ENCODE measurements at regions not wholly inside any gene's neighbourhood (a gene's known extent, or its start where the extent isn't known, plus 50 kb on each side); places are given as distances from the start of the nearest gene placed in this dataset.

DNA sequence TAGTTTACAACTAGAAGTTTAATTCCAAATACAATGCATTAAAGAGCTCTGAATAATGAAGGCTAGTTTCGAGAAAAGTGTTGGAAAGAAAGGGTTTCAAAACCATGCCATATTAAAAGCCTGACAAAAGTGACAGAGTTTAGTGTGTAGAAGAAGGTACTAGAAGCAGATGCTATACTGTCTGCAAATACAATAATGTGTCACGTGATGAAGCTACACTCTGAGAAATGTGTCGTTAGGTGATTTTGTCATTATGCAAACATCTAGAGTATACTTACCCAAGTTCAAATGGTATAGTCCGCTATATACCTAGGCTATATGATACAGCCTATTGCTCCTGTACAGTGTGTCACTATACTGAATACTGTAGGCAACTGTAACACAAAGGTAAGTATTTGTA is 494.1 kb downstream of the TLE1 start:
- intact Hi-C loops (cut with micrococcal nuclease), result no loop called here

GRCh38 chr9:81193362-81194339 is 495.7 kb downstream of the TLE1 start:
- intact Hi-C loops (cut with micrococcal nuclease), result no loop called here

DNA sequence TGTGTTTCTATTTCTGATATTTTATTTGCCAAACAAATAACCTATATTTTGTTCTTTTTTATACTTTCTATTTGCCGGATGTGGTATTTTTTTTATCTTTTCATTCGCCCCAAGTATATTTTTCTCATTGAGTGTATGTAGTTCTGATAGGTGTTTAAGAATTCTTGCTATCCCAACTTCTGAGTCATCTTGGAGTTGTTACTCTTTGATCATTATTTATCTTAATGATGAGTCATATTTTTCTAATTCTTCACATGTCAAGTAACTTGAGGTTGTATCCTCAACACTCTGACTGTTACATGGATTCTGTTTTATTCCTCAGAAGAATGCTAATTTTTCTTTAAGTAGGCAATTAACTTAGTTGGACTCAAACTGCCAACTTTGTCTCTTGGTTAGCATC is 498.1 kb downstream of the TLE1 start:
- intact Hi-C loops (cut with micrococcal nuclease), result no loop called here

DNA sequence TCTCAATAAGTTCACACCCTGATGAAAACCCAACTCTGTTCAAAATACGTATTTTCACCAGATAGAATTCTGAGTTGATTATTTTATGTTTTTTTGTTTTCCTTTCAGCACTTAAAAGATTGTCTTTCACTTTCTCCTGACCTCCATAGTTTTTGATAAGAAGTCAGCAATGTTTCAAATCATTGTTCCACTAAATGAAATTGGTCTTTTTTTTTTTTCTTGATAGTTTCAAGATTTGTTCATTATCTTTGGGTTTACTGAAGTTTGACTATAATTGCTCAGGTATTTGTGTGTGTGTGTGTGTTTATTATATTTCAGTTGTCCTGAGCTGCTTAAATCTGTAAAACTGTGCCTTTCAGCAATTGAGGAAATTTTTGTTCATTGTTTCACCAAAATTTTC is 498.7 kb downstream of the TLE1 start:
- intact Hi-C loops (cut with micrococcal nuclease), result no loop called here

DNA sequence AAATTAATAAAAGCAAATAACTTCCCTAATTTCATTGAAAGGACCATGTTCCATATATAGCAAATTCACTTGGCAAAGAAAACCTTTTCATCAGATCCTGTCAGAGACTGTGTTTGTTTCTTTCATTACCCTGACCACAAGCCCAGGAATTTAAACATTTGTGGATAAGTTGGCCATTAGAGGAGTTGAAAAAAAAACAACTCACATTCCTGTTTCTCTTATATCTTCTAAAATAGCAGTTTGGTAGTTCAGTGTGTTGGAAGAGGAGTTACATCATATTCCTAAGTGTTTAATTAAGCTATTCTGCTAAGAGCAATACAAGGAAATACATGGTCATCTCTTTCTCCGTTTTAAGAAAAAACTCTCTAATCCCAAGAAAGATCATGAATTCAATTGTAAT is 505.6 kb downstream of the TLE1 start:
- intact Hi-C loops (cut with micrococcal nuclease), result no loop called here

- intact Hi-C loops (cut with micrococcal nuclease), result no loop called here
These were observed 506.9 kb downstream of the TLE1 start for GRCh38 chr9:81182431-81182830.

DNA sequence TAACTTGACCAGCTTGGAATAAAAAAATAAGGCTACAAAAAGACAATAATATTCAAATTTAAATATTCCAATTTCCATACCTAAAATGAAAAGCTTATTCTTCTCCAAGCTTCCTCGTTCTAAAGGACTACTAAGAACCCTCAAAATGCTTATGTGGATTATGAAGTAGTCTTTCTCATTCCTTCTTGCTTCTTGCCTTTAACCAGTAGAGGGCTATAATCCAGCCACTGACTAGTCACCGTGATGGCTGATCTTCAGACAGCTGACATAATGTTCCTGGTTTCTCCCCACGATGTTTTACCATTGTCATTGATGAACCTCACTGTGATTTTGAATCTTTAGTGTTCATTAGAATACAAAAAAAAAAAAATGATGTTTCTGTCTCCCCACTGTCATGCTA is 515.3 kb downstream of the TLE1 start:
- intact Hi-C loops (cut with micrococcal nuclease), result no loop called here

DNA sequence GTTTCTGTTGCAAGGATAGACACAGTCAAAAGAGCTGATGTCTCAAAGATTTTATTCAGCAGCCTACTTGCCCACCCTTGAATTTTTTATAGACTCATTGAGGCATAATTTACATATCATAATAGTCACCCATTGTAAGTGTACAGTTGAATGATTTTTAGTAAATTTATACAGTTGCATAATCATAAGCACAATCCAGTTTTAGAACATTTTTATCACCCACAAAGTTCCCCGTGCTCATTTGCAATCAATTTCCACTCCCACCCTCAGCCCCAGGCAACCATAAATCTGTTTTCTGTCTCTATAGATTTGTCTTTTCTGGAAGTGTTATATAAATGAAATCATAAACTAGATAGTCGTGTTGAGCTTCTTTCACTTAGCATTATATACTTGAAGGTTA is 517.7 kb downstream of the TLE1 start:
- intact Hi-C loops (cut with micrococcal nuclease), result no loop called here

DNA sequence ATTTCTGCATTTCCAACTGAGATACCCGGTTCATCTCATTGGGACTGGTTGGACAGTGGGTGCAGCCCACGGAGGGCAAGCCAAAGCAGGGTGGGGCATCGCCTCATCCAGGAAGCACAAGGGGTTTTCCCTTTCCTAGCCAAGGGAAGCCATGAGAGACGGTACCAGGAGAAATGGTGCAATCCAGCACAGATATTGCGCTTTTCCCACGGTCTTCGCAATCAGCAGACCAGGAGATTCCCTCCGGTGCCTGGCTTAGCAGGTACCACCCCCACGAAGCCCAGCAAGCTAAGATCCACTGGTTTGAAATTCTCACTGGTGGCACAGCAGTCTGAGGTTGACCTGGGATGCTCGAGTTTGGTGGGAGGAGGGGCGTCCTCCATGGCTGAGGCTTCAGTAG is 527.0 kb downstream of the TLE1 start:
- intact Hi-C loops (cut with micrococcal nuclease), result no loop called here

GRCh38 chr9:81156381-81156780 is 533.0 kb downstream of the TLE1 start:
- intact Hi-C loops (cut with micrococcal nuclease), result no loop called here

DNA sequence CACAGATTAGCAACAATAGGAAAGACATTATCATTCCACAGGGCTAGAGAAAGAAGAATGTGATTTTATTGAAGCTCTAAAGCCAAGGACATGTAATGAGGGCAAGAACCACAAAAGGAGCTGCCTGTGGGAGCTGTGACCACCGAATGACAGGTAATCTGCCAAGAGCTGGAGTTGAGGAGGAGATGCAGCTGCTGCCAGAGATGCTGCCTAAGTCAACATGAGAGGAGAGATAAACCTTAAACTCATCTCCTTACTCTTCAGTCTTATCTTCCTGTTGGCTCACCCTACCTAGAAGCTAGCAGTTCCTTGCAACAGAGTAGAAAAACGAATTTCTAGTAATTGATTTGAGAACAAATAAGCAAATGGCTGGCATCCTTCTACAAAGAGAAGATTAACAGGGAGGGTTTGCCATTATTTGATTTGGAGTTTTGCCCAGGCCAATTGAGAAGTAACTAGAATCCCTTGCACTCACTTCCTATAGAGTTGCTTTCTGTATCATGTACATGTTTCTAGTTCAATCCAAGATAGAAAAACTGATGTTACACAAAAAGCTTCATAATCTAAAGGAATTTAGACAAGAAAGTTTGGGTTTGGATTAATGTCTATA is 539.2 kb downstream of the TLE1 start:
- intact Hi-C loops (cut with micrococcal nuclease), result no loop called here

GRCh38 chr9:81146684-81147337 is 542.5 kb downstream of the TLE1 start:
- intact Hi-C loops (cut with micrococcal nuclease), result no loop called here

DNA sequence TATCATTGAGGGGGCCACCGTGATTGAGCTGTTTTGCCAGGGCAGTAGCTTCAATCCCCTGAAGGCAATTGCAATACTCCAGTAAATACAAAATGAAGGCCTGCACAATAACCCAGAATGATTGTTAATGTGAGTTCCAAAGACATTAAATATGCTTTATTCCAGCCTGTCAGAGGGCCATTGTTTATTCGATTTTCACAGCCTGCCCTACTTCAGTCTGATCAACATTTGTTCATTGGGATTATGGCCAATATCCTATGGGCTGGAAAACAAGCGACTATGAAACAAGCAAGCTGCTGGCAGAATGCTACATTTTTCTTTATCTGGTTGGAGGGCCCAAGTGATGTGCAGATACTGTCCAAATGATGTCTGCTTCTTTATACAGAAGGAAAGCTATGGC is 543.1 kb downstream of the TLE1 start:
- intact Hi-C loops (cut with micrococcal nuclease), result no loop called here

DNA sequence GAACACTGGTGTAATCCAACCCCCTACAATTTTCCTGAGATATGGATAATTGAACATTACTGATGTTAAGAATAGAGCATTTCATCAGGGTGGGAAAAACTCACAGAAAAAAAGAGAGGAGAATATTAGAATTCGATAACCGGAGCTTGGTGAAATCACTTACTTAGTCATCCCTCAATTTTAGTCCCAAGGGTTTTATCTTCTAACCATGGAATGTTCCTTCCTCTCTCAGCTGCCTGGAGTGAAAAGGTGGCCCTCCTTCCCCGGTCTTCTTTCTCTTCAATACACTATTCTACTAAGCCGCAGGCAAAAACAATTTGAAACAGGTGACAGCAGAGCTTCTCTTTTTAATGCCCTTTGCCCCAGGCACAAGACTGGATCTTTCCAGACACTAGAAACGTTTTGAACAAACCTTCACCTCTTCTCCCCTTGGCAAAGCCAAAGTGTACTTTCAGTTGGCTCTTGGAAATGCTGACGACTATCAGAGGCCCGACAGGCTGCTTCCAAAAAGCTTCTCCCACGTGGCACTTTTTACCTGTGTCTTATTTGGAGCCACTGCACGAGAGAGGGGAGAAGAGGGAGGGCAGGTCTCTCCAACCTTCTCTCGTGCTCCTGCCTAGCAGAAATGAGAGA is 543.9 kb downstream of the TLE1 start:
- intact Hi-C loops (cut with micrococcal nuclease), result no loop called here

DNA sequence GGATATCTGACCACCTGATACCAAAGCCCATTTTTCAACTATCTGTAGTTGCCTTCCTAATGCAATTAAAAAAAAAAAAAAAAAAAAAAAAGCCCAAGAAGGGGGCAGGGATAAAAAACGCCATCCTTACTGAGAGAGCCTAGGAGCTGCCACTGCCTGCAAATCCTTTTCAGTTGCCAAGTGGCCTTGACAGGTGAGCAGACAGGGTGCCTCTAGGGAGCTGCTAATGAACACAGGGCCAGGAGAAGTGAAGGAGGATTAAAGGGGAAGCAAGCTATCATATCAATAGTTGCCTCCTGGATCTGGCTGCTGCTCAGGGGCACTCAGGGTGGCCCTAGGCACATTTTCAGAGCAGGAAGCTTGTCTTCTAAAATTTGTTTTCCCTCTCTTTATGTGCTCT is 547.4 kb downstream of the TLE1 start:
- intact Hi-C loops (cut with micrococcal nuclease), result no loop called here

DNA sequence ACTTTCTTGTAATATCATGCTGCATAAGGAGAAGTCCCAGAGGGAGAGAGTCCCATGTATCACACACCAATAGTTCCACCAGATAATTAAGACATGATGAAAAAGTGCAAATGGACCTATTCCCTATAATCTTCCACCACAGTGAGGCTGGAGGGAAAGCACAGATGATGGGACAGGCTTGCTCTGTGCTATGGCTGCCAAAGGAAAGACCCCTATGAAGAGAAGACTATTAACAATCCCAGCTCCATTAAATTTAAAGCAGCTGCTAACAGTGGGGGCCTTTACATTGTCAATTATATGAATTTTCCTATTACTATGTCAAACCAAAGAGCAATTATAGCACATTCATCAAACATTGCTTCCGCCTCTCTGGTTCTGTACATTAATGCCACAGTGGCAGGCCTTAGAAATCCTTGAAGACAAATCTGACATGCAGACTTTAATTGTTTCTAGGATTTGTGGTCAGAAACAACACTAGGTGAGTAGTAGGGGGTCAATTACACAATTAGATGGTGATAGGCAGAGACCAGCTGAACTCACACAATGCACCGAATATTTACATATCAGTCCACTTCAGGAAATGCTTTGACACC is 551.3 kb downstream of the TLE1 start:
- intact Hi-C loops (cut with micrococcal nuclease), result no loop called here

DNA sequence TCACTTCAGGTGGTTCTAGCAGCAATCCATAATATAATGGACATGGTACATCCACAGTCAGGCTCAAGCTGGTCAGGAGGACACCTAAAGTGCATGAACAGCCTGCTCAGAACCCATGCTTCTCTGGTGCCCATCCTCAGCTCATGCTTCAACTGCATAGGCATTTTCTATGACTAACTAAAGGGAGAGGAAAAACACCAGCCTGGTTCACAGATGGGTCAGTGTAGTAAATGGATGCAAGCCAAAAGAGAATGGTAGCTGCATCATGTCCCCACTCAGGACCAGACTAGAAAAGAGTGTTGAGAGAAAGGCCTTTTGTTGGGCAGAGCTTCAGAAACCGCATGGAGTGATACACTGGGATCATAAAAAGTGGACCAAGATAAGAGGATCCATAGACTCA is 556.6 kb downstream of the TLE1 start:
- intact Hi-C loops (cut with micrococcal nuclease), result no loop called here

- intact Hi-C loops (cut with micrococcal nuclease), result no loop called here
These were observed 557.0 kb downstream of the TLE1 start for GRCh38 chr9:81132318-81132717.

- intact Hi-C loops (cut with micrococcal nuclease), result no loop called here
These were observed 560.6 kb downstream of the TLE1 start for GRCh38 chr9:81128701-81129100.

DNA sequence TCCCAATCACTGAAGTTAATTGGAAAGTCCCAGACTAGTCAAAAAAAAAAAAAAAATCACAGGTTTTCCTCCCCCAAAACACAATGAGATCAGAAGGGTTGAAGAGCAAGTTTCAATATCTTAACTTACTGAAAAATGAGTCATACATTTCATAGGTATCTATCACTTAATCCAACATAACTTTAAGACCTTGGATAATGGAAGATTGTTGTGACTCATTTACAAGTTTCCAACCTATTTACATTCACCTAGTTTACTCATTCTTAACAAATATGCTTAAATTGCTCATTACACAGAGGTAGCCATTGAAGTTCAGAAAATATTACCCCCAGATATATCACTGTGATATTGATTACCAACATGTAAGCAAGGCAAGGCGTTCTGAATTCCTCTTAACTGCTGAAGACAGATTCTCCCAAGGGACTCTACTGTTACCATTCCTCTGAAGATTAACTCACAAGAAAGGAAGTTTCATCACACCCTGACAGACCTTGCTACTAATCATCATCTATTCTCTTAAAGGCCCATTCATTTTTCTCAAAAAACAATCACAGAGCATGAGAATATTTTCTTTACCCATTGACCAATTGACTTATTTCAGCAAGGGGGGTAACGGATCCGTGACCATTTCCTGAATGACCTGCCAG is 563.8 kb downstream of the TLE1 start:
- intact Hi-C loops (cut with micrococcal nuclease), result no loop called here

DNA sequence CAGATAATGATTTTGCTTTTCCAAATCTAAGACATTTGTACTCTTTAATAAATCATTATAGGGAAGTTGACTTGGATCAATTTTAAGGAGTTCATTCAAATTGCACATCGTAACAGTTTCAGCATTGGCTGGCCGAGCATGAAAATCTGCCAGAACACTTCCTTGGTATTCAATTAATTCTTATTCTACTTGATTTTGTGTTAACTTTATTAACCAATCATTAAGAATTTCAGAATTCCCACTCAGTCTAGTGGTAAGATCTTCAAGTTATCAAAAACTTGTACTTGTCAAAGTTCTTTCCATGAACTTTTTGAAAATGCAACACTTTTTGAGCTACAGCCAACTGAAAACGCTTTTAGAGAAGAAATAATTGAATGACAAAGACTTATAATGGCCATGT is 565.8 kb downstream of the TLE1 start:
- intact Hi-C loops (cut with micrococcal nuclease), result no loop called here
